Chondrocyte (in vitro differentiated cells): ENCODE measurements at regions not wholly inside any gene's neighbourhood (a gene's known extent, or its start where the extent isn't known, plus 50 kb on each side); places are given as distances from the start of the nearest gene placed in this dataset.

ENCODE experiments used
- DNase-seq: peaks from one replicate; pipeline ENCODE4 v3.0.0; 2021; ENCODE audit warnings: mixed read lengths, low spot score
- H3K27ac Mint-ChIP-seq: one replicate; pipeline ENCODE4 v1.8.0; 2021; ENCODE audit warnings: mild to moderate bottlenecking, moderate library complexity, mixed read lengths; ENCODE audit not compliant: unreplicated experiment
- H3K27me3 Mint-ChIP-seq: 2 replicates; pipeline ENCODE4 v1.8.0; 2021; ENCODE audit warnings: low read depth, mixed read lengths
- H3K36me3 Mint-ChIP-seq: 2 replicates; pipeline ENCODE4 v1.8.0; 2021; ENCODE audit warnings: low read depth, mixed read lengths
- H3K4me1 Mint-ChIP-seq: 2 replicates; pipeline ENCODE4 v1.8.0; 2021; ENCODE audit warnings: low read depth, mild to moderate bottlenecking, mixed read lengths
- H3K4me3 Mint-ChIP-seq: one replicate; pipeline ENCODE4 v1.8.0; 2021; ENCODE audit warnings: mild to moderate bottlenecking, moderate library complexity, mixed read lengths; ENCODE audit not compliant: unreplicated experiment
- H3K9me3 Mint-ChIP-seq: 2 replicates; pipeline ENCODE4 v1.8.0; 2021; ENCODE audit warnings: low read depth, mixed read lengths
- TF ChIP-seq, protein P1 (sequence below): fragments of 200-600 bp; sonication (generic); IDR thresholded peaks from 2 replicates; pipeline ENCODE4 v1.5.0; 2021; ENCODE audit warnings: antibody characterized with exemption, mild to moderate bottlenecking, moderate library complexity

DNA sequence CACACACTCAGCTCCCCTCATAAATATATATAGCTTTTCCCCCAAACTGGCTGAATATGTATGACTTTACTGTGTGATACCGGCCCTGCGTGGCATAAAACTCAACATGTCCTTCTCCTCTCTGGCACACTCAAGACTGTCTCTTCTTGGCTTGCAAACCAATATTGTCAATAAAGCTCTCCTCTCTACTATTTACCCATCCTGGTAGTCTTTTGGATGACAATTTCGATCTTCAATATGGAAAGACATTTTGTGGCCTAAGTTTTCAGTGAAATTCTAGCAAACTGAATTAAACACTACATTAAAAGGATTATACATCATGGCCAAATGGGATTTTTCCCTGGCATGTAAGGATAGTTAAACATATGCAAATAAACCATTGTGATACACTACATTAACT, 1255.9 kb downstream of the JRKL start:
- Mint-ChIP-seq H3K27me3 (no peaks in the 10 kb centered on the region), H3K4me1 (no peaks in the 10 kb centered on the region), H3K9me3 (peaks cover 31% of the 10 kb centered on the region), H3K4me3 (no peak overlapping the region), H3K36me3 (peaks cover 5% of the 10 kb centered on the region), H3K27ac (no peak overlapping the region)
- DNase-seq, result no peak
- TF ChIP-seq, protein P1, sequence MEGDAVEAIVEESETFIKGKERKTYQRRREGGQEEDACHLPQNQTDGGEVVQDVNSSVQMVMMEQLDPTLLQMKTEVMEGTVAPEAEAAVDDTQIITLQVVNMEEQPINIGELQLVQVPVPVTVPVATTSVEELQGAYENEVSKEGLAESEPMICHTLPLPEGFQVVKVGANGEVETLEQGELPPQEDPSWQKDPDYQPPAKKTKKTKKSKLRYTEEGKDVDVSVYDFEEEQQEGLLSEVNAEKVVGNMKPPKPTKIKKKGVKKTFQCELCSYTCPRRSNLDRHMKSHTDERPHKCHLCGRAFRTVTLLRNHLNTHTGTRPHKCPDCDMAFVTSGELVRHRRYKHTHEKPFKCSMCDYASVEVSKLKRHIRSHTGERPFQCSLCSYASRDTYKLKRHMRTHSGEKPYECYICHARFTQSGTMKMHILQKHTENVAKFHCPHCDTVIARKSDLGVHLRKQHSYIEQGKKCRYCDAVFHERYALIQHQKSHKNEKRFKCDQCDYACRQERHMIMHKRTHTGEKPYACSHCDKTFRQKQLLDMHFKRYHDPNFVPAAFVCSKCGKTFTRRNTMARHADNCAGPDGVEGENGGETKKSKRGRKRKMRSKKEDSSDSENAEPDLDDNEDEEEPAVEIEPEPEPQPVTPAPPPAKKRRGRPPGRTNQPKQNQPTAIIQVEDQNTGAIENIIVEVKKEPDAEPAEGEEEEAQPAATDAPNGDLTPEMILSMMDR, result no peak

DNA sequence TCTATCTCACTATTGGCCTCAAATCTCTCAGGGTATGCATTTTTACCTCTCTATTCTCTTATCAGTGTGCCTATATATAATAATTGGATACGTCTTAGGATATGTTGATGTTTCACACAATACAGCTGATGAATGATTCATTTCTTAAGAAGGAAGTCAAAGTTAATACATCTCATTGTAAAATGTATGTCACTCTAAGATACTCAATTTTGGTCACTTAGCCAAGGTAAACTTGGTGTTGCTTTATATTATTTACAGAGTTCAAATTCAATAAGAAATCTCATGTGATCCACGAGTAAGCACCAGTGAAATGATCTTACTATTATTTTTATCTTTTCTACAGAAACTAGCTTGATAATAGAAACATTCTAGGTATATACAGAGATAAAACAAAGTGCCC, 1266.5 kb downstream of the JRKL start:
- Mint-ChIP-seq H3K9me3 (peaks cover 2% of the 10 kb centered on the region), H3K36me3 (no peaks in the 10 kb centered on the region), H3K4me1 (no peaks in the 10 kb centered on the region), H3K4me3 (no peak overlapping the region), H3K27me3 (peaks cover 9% of the 10 kb centered on the region), H3K27ac (no peak overlapping the region)
- DNase-seq, result no peak
- TF ChIP-seq, protein P1, result no peak

DNA sequence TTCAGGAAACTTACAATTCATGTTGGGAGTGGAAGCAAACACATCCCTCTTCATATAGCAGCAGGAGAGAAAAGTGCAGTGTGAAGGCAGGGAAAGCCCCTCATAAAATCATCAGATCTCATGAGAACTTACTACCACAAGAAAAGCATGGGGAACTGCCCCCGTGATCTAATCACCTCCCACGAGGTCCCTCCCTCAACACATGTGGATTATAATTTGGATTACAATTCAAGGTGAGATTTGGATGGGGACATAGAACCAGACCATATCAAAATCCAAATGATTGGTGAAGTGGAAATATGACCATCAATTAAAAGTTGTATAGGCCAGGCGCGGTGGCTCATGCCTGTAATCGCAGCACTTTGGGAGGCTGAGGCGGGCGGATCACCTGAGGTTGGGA, 1268.0 kb downstream of the JRKL start:
- TF ChIP-seq, protein P1, result no peak
- Mint-ChIP-seq H3K27ac (no peak overlapping the region), H3K36me3 (no peaks in the 10 kb centered on the region), H3K4me1 (no peaks in the 10 kb centered on the region), H3K4me3 (no peak overlapping the region), H3K27me3 (peaks cover 9% of the 10 kb centered on the region), H3K9me3 (peaks cover 2% of the 10 kb centered on the region)
- no peak for DNase-seq

DNA sequence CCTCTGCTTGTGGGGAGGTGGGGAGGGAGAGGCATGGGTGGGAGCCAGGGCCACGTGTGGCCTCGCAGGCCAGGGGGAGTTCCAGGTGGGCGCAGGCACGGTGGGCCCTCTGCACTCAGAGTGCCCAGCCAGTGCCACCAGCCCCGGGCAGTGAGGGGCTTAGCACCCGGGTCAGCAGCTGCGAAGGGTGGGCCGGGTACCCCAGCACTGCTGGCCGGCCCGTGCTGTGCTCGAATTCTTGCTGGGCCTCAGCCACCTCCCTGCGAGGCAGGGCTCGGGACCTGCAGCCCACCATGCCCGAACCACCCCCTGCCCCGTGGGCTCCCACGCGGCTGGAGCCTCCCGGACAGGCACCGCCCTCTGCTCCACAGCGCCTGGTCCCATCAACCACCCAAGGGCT, 1277.2 kb downstream of the JRKL start:
- H3K27ac Mint-ChIP-seq, result no peak overlapping the region
- peaks cover 2% of the 10 kb centered on the region for H3K9me3 Mint-ChIP-seq
- no peak overlapping the region for H3K4me3 Mint-ChIP-seq
- no peak for DNase-seq
- no peaks in the 10 kb centered on the region for H3K4me1 Mint-ChIP-seq
- TF ChIP-seq, protein P1, result no peak
- peaks cover 13% of the 10 kb centered on the region for H3K27me3 Mint-ChIP-seq
- H3K36me3 Mint-ChIP-seq, result no peaks in the 10 kb centered on the region

DNA sequence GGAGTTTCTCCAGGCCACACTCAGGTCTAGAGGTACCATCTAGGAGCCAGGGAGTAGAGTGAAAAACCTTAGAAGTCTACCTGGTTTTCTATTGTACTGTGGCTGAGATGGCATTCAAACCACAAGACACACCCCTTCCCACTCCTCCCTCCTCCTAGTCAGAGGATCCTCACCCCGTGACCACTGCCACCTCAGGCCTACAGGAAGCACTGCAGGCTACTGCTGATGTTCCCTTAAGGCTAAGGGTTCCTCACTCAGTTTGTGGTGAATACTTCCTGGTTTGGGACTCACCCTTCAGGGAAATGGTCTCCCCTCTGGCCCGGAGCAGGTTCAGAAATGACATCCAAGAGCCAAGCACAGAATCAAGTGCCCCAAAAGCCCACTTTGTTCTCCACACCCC, 1293.9 kb downstream of the JRKL start:
- TF ChIP-seq, protein P1, result no peak
- no peak overlapping the region for H3K4me3 Mint-ChIP-seq
- H3K36me3 Mint-ChIP-seq, result peaks cover 1% of the 10 kb centered on the region
- peaks cover 4% of the 10 kb centered on the region for H3K9me3 Mint-ChIP-seq
- DNase-seq, result no peak
- peaks cover 16% of the 10 kb centered on the region for H3K27me3 Mint-ChIP-seq
- no peak overlapping the region for H3K27ac Mint-ChIP-seq
- no peaks in the 10 kb centered on the region for H3K4me1 Mint-ChIP-seq
